ENCODE measurements at regions not wholly inside any gene's neighbourhood (a gene's known extent, or its start where the extent isn't known, plus 50 kb on each side); places are given as distances from the start of the nearest gene placed in this dataset.

- in situ Hi-C loops (cut with HindIII; ENCODE audit: low sequenced_read_pairs) = no loop called here
These were observed 128.0 kb upstream of the GGTLC1 start for GRCh38 chr20:24116611-24117010.

DNA sequence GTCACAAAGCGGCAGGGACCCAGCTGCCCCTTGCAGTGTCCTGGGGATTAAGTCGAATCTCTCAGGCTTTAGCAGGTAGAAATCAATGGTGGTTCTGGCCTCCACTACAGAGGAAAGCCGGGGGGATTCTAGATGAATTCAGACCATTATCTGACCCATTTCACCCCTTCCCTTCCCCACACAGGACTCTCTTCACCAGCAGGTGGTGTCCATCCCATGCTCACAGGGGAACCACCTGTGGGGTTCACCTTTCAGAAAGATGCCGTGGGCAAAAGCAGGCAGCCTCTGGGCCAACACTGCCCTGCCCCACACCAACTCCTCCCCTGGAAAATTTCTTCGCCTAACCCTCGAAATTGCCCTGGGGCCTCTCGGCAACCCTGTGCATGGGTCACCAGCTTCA, 123.8 kb upstream of the GGTLC1 start:
- in situ Hi-C loops (cut with HindIII; ENCODE audit: low sequenced_read_pairs) = no loop called here

GRCh38 chr20:24111858-24112257, 123.3 kb upstream of the GGTLC1 start:
- in situ Hi-C loops (cut with HindIII; ENCODE audit: low sequenced_read_pairs) = no loop called here

DNA sequence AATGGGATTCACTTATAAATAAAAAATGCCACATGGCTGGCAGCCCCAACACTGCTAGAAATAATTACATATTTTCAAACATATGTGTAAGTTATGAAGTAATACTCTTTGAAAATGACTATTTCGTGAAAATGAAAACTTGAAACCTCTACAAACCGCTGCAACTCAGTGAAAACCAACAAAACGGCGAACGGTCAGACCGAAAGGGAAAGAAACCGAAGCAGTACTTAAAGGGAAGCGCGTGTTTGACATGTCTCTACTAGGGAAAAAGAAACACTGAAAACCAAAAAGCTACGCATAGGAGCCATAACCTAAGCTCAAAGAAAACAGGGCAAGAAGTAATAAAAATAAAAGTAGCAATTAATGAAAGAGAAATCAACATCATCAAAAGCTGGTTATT, 121.0 kb upstream of the GGTLC1 start:
- in situ Hi-C loops (cut with HindIII; ENCODE audit: low sequenced_read_pairs) = no loop called here

DNA sequence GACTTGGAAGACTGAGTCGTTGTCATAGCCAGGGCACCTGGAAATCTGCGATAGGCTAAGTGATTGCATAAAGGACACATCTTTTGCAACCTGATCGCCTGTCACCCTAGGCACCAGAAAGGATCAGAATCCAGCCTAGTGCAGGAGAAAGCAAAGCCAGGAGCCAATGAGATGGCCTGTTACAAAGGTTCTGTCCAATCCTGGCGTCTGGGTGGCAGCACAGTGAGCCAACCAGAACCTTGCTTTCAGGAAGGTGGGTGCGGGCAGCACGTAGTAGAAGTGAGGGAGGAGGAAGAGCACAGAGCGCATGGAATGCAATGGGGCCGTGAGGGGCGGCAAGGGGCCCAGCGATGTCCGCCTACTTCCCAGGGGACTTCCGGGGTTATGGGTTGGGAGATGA, 120.4 kb upstream of the GGTLC1 start:
- in situ Hi-C loops (cut with HindIII; ENCODE audit: low sequenced_read_pairs) = no loop called here

- in situ Hi-C loops (cut with HindIII; ENCODE audit: low sequenced_read_pairs) = no loop called here
These were observed 120.0 kb upstream of the GGTLC1 start for GRCh38 chr20:24108581-24108980.

DNA sequence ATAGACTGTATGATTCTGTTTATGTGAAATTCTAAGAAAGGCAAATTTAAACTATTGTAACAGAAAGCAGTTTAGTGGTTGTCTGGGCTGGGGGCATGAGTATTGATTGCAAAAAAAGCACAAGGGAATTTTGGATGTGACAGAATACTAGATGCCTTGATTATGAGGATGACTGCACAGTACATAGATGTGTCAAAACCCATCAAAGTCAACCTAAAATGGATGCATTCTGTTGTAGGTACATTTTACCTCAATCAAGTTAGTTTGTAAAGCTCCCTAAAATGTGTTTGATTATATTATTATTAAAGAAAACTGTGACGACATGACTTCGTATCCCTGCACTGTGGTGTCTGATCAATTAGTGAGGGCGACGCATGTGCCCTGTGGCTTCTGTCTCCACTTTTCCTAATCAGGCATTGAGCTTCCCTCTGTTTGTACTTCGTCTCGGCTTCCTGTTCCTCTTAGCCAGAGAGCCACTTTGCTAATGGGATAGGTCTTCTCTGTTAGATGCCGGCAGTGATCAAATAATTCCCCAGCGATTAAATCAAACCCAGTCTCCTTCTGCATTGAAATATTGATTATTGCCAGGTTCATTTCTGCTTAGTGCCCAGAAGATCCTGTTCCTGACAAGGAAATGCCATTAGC, 118.3 kb upstream of the GGTLC1 start:
- in situ Hi-C loops (cut with HindIII; ENCODE audit: low sequenced_read_pairs) = no loop called here

GRCh38 chr20:24106150-24106800, 117.7 kb upstream of the GGTLC1 start:
- in situ Hi-C loops (cut with HindIII; ENCODE audit: low sequenced_read_pairs) = no loop called here

GRCh38 chr20:24102749-24103333, 114.3 kb upstream of the GGTLC1 start:
- in situ Hi-C loops (cut with HindIII; ENCODE audit: low sequenced_read_pairs) = no loop called here

GRCh38 chr20:24102290-24102689, 113.7 kb upstream of the GGTLC1 start:
- in situ Hi-C loops (cut with HindIII; ENCODE audit: low sequenced_read_pairs) = no loop called here

GRCh38 chr20:24100370-24101011, 111.9 kb upstream of the GGTLC1 start:
- in situ Hi-C loops (cut with HindIII; ENCODE audit: low sequenced_read_pairs) = no loop called here

GRCh38 chr20:24098886-24099285, 110.3 kb upstream of the GGTLC1 start:
- in situ Hi-C loops (cut with HindIII; ENCODE audit: low sequenced_read_pairs) = no loop called here

DNA sequence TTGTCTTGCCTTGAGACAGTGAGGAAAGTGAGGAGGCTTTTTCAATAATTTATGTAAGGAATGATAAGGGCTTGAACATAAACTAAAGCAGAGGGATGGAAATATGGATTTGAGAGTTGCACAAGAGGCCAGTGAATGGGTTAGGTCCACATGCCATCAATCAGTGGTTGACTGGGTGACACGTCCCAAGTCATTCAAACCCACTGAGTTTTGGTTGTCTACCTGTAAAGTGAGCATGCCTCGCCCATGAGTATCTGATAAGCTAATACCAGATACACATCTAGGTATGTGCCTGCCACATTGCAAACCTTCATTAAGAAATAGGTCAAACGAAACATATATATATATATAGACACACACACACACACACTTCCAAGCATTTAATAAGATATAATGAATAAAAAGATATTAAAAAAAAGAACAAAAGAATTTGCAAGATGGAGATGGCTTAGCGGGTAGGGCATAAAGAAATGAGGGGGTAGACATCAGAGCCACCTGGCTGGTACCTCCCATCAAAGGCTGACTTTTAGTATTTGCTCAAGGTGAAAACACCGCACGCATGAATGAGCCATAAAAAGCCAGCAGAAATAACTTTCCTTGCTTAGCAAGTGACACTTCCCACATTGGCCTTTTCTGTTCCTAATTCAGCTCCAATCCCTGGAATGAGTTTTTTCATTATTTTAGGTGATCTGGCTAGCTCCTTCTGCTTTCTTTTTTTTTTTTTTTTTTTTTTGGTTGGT, 109.1 kb upstream of the GGTLC1 start:
- in situ Hi-C loops (cut with HindIII; ENCODE audit: low sequenced_read_pairs) = no loop called here

GRCh38 chr20:24096864-24097450, 108.4 kb upstream of the GGTLC1 start:
- in situ Hi-C loops (cut with HindIII; ENCODE audit: low sequenced_read_pairs) = no loop called here

GRCh38 chr20:24096264-24096663, 107.7 kb upstream of the GGTLC1 start:
- in situ Hi-C loops (cut with HindIII; ENCODE audit: low sequenced_read_pairs) = no loop called here

- in situ Hi-C loops (cut with HindIII; ENCODE audit: low sequenced_read_pairs) = no loop called here
These were observed 107.2 kb upstream of the GGTLC1 start for GRCh38 chr20:24095756-24096155.

GRCh38 chr20:24095303-24095702, 106.7 kb upstream of the GGTLC1 start:
- in situ Hi-C loops (cut with HindIII; ENCODE audit: low sequenced_read_pairs) = no loop called here

- in situ Hi-C loops (cut with HindIII; ENCODE audit: low sequenced_read_pairs) = no loop called here
These were observed 101.0 kb upstream of the GGTLC1 start for GRCh38 chr20:24089576-24089975.

DNA sequence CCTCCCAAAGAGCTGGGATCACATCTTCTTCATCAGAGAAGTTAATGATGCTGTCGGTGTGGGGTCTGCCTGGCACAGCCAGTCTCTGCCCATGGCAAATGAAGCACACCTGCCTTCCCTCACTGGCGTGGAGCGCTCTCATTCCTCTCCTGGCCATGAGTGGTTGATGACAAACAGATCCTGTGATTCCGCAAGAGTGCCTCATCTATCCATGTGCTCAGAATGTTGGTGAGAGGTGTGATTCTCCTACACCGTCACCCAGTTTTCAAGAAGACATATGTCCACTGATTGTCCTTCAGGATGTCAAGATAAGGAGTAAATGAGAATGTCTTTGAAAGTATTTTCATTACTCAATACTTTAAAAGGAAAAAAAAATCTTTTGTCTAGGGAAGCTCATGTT, 97.5 kb upstream of the GGTLC1 start:
- in situ Hi-C loops (cut with HindIII; ENCODE audit: low sequenced_read_pairs) = no loop called here

GRCh38 chr20:24084281-24084680, 95.7 kb upstream of the GGTLC1 start:
- in situ Hi-C loops (cut with HindIII; ENCODE audit: low sequenced_read_pairs) = no loop called here

DNA sequence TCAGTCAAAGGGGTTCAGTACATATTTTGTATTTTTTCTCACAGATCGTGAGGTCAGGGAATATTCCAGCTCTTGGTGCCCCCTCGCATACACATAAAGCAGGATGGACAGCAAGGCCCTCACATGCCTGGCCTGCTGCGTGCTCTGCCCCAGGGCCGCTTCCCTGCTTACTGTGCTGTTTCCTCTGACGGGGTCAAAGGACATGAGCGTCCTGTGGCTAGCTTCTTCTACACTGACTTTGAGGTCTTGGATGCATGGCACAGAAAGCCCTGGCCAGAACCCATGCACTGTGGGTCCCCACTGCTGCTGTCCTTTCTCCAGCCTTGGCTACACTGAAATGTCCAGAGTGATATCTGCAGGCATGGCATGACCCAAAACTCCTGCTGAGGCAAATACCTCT, 92.5 kb upstream of the GGTLC1 start:
- in situ Hi-C loops (cut with HindIII; ENCODE audit: low sequenced_read_pairs) = no loop called here

Data from endothelial cell of hepatic sinusoid (primary cell).